ENCODE measurements at regions not wholly inside any gene's neighbourhood (a gene's known extent, or its start where the extent isn't known, plus 50 kb on each side); places are given as distances from the start of the nearest gene placed in this dataset.

GRCh38 chr17:68695659-68696058 is 94.5 kb upstream of the FAM20A start:
- TF ChIP-seq, protein P1, sequence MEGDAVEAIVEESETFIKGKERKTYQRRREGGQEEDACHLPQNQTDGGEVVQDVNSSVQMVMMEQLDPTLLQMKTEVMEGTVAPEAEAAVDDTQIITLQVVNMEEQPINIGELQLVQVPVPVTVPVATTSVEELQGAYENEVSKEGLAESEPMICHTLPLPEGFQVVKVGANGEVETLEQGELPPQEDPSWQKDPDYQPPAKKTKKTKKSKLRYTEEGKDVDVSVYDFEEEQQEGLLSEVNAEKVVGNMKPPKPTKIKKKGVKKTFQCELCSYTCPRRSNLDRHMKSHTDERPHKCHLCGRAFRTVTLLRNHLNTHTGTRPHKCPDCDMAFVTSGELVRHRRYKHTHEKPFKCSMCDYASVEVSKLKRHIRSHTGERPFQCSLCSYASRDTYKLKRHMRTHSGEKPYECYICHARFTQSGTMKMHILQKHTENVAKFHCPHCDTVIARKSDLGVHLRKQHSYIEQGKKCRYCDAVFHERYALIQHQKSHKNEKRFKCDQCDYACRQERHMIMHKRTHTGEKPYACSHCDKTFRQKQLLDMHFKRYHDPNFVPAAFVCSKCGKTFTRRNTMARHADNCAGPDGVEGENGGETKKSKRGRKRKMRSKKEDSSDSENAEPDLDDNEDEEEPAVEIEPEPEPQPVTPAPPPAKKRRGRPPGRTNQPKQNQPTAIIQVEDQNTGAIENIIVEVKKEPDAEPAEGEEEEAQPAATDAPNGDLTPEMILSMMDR (IDR thresholded peaks at IDR 0.05; ENCODE audit: poor library complexity), result no peak
- TF ChIP-seq EZH2 (IDR thresholded peaks at IDR 0.05; ENCODE audit: borderline replicate concordance) (no peak), EZH2phosphoT487 (IDR thresholded peaks at IDR 0.05; ENCODE audit: low read depth, severe bottlenecking, unreplicated experiment) (no peak)

Data from hepatocyte (in vitro differentiated cells).